Naive thymus-derived CD4-positive, alpha-beta T cell (primary cell): ENCODE measurements at regions not wholly inside any gene's neighbourhood (a gene's known extent, or its start where the extent isn't known, plus 50 kb on each side); places are given as distances from the start of the nearest gene placed in this dataset.

ENCODE experiments used
- ATAC-seq: fragments of 150-1000 bp; cut with Tn5 transposase; 2 replicates; pipeline ENCODE4 v1.10.0; 2021; ENCODE audit warnings: mild to moderate bottlenecking, moderate library complexity
- CTCF ChIA-PET: fragments of 350-600 bp; sonication (Branson Sonifier 250); formaldehyde crosslinking; loops from one replicate; lab custom pipeline; 2021; ENCODE audit warnings: antibody characterized with exemption; lab: Charles Lee
- POLR2A ChIA-PET: fragments of 350-600 bp; sonication (Branson Sonifier 250); formaldehyde crosslinking; loops from one replicate; lab custom pipeline; 2021; ENCODE audit warnings: antibody characterized with exemption, inconsistent platforms; lab: Charles Lee
- DNase-seq, 9 donors: peaks; one replicate each; pipeline versions ENCODE4 v3.0.0 to v3.0.0-alpha.2; 2020 to 2022; ENCODE audit warnings: mixed read lengths in 1 of 9
- H3K27ac ChIP-seq: one replicate; pipeline ENCODE4 v1.7.0; 2013; ENCODE audit warnings: mild to moderate bottlenecking, low read depth, low read length, moderate library complexity
- H3K27me3 ChIP-seq, 2 donors: one replicate each; pipeline ENCODE4 v1.7.0; 2013; ENCODE audit warnings: low read length in 2 of 2, mild to moderate bottlenecking in 2 of 2, moderate library complexity in 2 of 2; ENCODE audit not compliant: control insufficient read depth in 2 of 2, insufficient read depth in 2 of 2
- H3K36me3 ChIP-seq, 3 experiments: 1 replicate in 2 of 3; 2 replicates in 1 of 3; pipeline ENCODE4 v1.7.0; 2013; ENCODE audit warnings: low read length in 3 of 3, mild to moderate bottlenecking in 3 of 3, moderate library complexity in 1 of 3; ENCODE audit not compliant: insufficient read depth in 3 of 3, control insufficient read depth in 2 of 3
- H3K4me1 ChIP-seq, 2 donors: one replicate each; pipeline ENCODE4 v1.7.0; 2013; ENCODE audit warnings: low read length in 2 of 2, mild to moderate bottlenecking in 2 of 2, moderate library complexity in 1 of 2; ENCODE audit not compliant: control insufficient read depth in 2 of 2, insufficient read depth in 2 of 2
- H3K4me3 ChIP-seq: 2 replicates; pipeline ENCODE4 v1.7.0; 2013; ENCODE audit warnings: mild to moderate bottlenecking, low read length
- H3K9me3 ChIP-seq, 3 experiments: 1 replicate in 2 of 3; 2 replicates in 1 of 3; pipeline ENCODE4 v1.7.0; 2013; ENCODE audit warnings: low read length in 3 of 3; ENCODE audit not compliant: control insufficient read depth in 2 of 3
- H3K27ac Mint-ChIP-seq, 9 donors: one replicate each; pipeline ENCODE4 v1.8.0; 2020 to 2022; ENCODE audit warnings: mixed read lengths in 9 of 9, mild to moderate bottlenecking in 8 of 9, moderate library complexity in 5 of 9, inconsistent platforms in 2 of 9
- H3K27me3 Mint-ChIP-seq, 5 donors: one replicate each; pipeline ENCODE4 v1.8.0; 2021 to 2022; ENCODE audit warnings: mixed read lengths in 5 of 5, mild to moderate bottlenecking in 1 of 5
- H3K36me3 Mint-ChIP-seq, 5 donors: one replicate each; pipeline ENCODE4 v1.8.0; 2020 to 2022; ENCODE audit warnings: mixed read lengths in 5 of 5, mild to moderate bottlenecking in 3 of 5, inconsistent platforms in 1 of 5
- H3K4me1 Mint-ChIP-seq, 7 donors: one replicate each; pipeline ENCODE4 v1.8.0; 2020 to 2022; ENCODE audit warnings: mixed read lengths in 7 of 7, mild to moderate bottlenecking in 3 of 7, inconsistent platforms in 1 of 7
- H3K4me3 Mint-ChIP-seq, 10 donors: one replicate each; pipeline ENCODE4 v1.8.0; 2020 to 2022; ENCODE audit warnings: mild to moderate bottlenecking in 10 of 10, mixed read lengths in 10 of 10, moderate library complexity in 6 of 10, inconsistent platforms in 2 of 10
- H3K9me3 Mint-ChIP-seq, 11 donors: one replicate each; pipeline ENCODE4 v1.8.0; 2020 to 2022; ENCODE audit warnings: mixed read lengths in 11 of 11, mild to moderate bottlenecking in 4 of 11, inconsistent platforms in 1 of 11, moderate library complexity in 1 of 11
- intact Hi-C, 2 donors: fragments of 100-400 bp; cut with micrococcal nuclease; formaldehyde crosslinking; loops; one replicate each; pipeline ENCODE4 v1.15.1; 2023

- H3K27me3 Mint-ChIP-seq = peaks cover 0 to 15% (median 7%) of the 10 kb centered on the region in 5 donors
- POLR2A ChIA-PET = no interaction called here
Observed at GRCh38 chr4:184957446-184958115, 60.7 kb upstream of the HELT start.

GRCh38 chr4:184958127-184958922, 60.0 kb upstream of the HELT start:
- H3K4me1 ChIP-seq = no peaks in the 10 kb centered on the region
- ATAC-seq (no peak), DNase-seq (no peak)
- no peak overlapping the region for H3K27ac ChIP-seq
- Mint-ChIP-seq H3K4me3 (no peak overlapping the region), H3K9me3 (no peaks in the 10 kb centered on the region), H3K27ac (no peak overlapping the region), H3K27me3 (peaks cover 0 to 15% (median 3%) of the 10 kb centered on the region in 5 donors), H3K36me3 (no peaks in the 10 kb centered on the region), H3K4me1 (peaks cover 0 to 7% (median 0%) of the 10 kb centered on the region in 7 donors)
- intact Hi-C loops = no loop called here
- no peaks in the 10 kb centered on the region for H3K9me3 ChIP-seq
- H3K27me3 ChIP-seq = no peaks in the 10 kb centered on the region
- no peaks in the 10 kb centered on the region for H3K36me3 ChIP-seq
- no peak overlapping the region for H3K4me3 ChIP-seq
- ChIA-PET POLR2A (interaction anchor here (0.5 kb wide), 1 partner anchor 1660 kb away, joined by 3 read pairs; no protein-coding TSS in a partner anchor), CTCF (no interaction called here)

More at GRCh38 chr4:184957446-184958115, 60.7 kb upstream of the HELT start:
- peaks cover 0 to 7% (median 0%) of the 10 kb centered on the region in 7 donors for H3K4me1 Mint-ChIP-seq
- Histone ChIP-seq H3K36me3 (no peaks in the 10 kb centered on the region), H3K27ac (no peak overlapping the region), H3K9me3 (no peaks in the 10 kb centered on the region), H3K4me3 (no peak overlapping the region), H3K27me3 (no peaks in the 10 kb centered on the region), H3K4me1 (no peaks in the 10 kb centered on the region)
- H3K27ac Mint-ChIP-seq = peak overlapping the region in 1 of 9 donors; percentile 8
- ATAC-seq = no peak
- H3K9me3 Mint-ChIP-seq = no peaks in the 10 kb centered on the region
- no peaks in the 10 kb centered on the region for H3K36me3 Mint-ChIP-seq
- CTCF ChIA-PET = no interaction called here
- DNase-seq = no peak
- intact Hi-C loops = no loop called here
- no peak overlapping the region for H3K4me3 Mint-ChIP-seq

GRCh38 chr4:184958923-184959210, 59.4 kb upstream of the HELT start:
- ATAC-seq (peak; percentile 46), DNase-seq (no peak)
- intact Hi-C loops = no loop called here
- Histone ChIP-seq H3K4me3 (no peak overlapping the region), H3K27me3 (no peaks in the 10 kb centered on the region), H3K4me1 (no peaks in the 10 kb centered on the region), H3K27ac (no peak overlapping the region), H3K36me3 (no peaks in the 10 kb centered on the region), H3K9me3 (no peaks in the 10 kb centered on the region)
- Mint-ChIP-seq H3K4me1 (peaks cover 0 to 7% (median 0%) of the 10 kb centered on the region in 7 donors), H3K27me3 (peaks cover 0 to 15% (median 0%) of the 10 kb centered on the region in 5 donors), H3K9me3 (peaks cover 0 to 2% (median 0%) of the 10 kb centered on the region in 11 donors), H3K4me3 (no peak overlapping the region), H3K27ac (no peak overlapping the region), H3K36me3 (no peaks in the 10 kb centered on the region)
- ChIA-PET CTCF (no interaction called here), POLR2A (interaction anchor here (0.5 kb wide), 1 partner anchor 1661 kb away, joined by 3 read pairs; no protein-coding TSS in a partner anchor)

GRCh38 chr4:184959309-184959708, 59.0 kb upstream of the HELT start:
- Histone ChIP-seq H3K36me3 (no peaks in the 10 kb centered on the region), H3K4me1 (no peaks in the 10 kb centered on the region), H3K27me3 (no peaks in the 10 kb centered on the region), H3K4me3 (no peak overlapping the region), H3K27ac (no peak overlapping the region), H3K9me3 (no peaks in the 10 kb centered on the region)
- POLR2A ChIA-PET = no interaction called here
- H3K4me3 Mint-ChIP-seq = no peak overlapping the region
- DNase-seq = no peak
- H3K27ac Mint-ChIP-seq = no peak overlapping the region
- intact Hi-C loops = no loop called here
- H3K27me3 Mint-ChIP-seq = peaks cover 0 to 15% (median 0%) of the 10 kb centered on the region in 5 donors
- peaks cover 0 to 7% (median 0%) of the 10 kb centered on the region in 7 donors for H3K4me1 Mint-ChIP-seq
- ATAC-seq = no peak
- H3K36me3 Mint-ChIP-seq = no peaks in the 10 kb centered on the region
- CTCF ChIA-PET = no interaction called here
- H3K9me3 Mint-ChIP-seq = peaks cover 0 to 7% (median 0%) of the 10 kb centered on the region in 11 donors

GRCh38 chr4:184959786-184960185, 58.5 kb upstream of the HELT start:
- no peak overlapping the region for H3K27ac ChIP-seq
- peaks cover 0 to 9% (median under 1%) of the 10 kb centered on the region in 11 donors for H3K9me3 Mint-ChIP-seq
- H3K4me1 Mint-ChIP-seq = peaks cover 0 to 9% (median under 1%) of the 10 kb centered on the region in 7 donors
- no peak overlapping the region for H3K27ac Mint-ChIP-seq
- H3K36me3 ChIP-seq = no peaks in the 10 kb centered on the region
- H3K27me3 Mint-ChIP-seq = peaks cover 0 to 15% (median 0%) of the 10 kb centered on the region in 5 donors
- CTCF ChIA-PET = no interaction called here
- DNase-seq = no peak
- no peak overlapping the region for H3K4me3 ChIP-seq
- ATAC-seq = no peak
- intact Hi-C loops = loop anchor here in 1 of 2 donors (10.0 kb wide), 1 partner anchor 425 kb away; no protein-coding TSS in a partner anchor
- no peaks in the 10 kb centered on the region for H3K27me3 ChIP-seq
- H3K4me1 ChIP-seq = no peaks in the 10 kb centered on the region
- H3K4me3 Mint-ChIP-seq = no peak overlapping the region
- POLR2A ChIA-PET = interaction anchor here (0.6 kb wide), 1 partner anchor 439 kb away, joined by 3 read pairs; no protein-coding TSS in a partner anchor
- H3K36me3 Mint-ChIP-seq = peaks cover 0 to under 1% (median 0%) of the 10 kb centered on the region in 5 donors
- no peaks in the 10 kb centered on the region for H3K9me3 ChIP-seq

GRCh38 chr4:184960505-184960971, 57.8 kb upstream of the HELT start:
- H3K4me1 ChIP-seq = no peaks in the 10 kb centered on the region
- H3K27ac ChIP-seq = no peak overlapping the region
- H3K36me3 ChIP-seq = no peaks in the 10 kb centered on the region
- Mint-ChIP-seq H3K27ac (no peak overlapping the region), H3K4me3 (no peak overlapping the region), H3K27me3 (peaks cover 0 to 20% (median 0%) of the 10 kb centered on the region in 5 donors), H3K9me3 (peaks cover 0 to 17% (median 4%) of the 10 kb centered on the region in 11 donors), H3K36me3 (peaks cover 0 to 5% (median 0%) of the 10 kb centered on the region in 5 donors), H3K4me1 (peaks cover 0 to 12% (median 5%) of the 10 kb centered on the region in 7 donors)
- H3K27me3 ChIP-seq = no peaks in the 10 kb centered on the region
- intact Hi-C loops = loop anchor here in 1 of 2 donors (10.0 kb wide), 1 partner anchor 426 kb away; no protein-coding TSS in a partner anchor
- ChIA-PET CTCF (no interaction called here), POLR2A (interaction anchor here (0.6 kb wide), 1 partner anchor 438 kb away, joined by 3 read pairs; no protein-coding TSS in a partner anchor)
- no peak for ATAC-seq
- H3K4me3 ChIP-seq = no peak overlapping the region
- H3K9me3 ChIP-seq = no peaks in the 10 kb centered on the region
- DNase-seq = no peak
